Neural crest cell (in vitro differentiated cells): ENCODE measurements at regions not wholly inside any gene's neighbourhood (a gene's known extent, or its start where the extent isn't known, plus 50 kb on each side); places are given as distances from the start of the nearest gene placed in this dataset.

Source experiments
- DNase-seq: peaks from one replicate; pipeline ENCODE4 v3.0.0; 2021; ENCODE audit warnings: low read depth, mixed read lengths, low spot score
- H3K27ac Mint-ChIP-seq: one replicate; pipeline ENCODE4 v1.8.0; 2021; ENCODE audit warnings: mild to moderate bottlenecking, mixed read lengths; ENCODE audit not compliant: unreplicated experiment
- H3K27me3 Mint-ChIP-seq: 2 replicates; pipeline ENCODE4 v1.8.0; 2021; ENCODE audit warnings: low read depth, mild to moderate bottlenecking, mixed read lengths
- H3K36me3 Mint-ChIP-seq: 2 replicates; pipeline ENCODE4 v1.8.0; 2021; ENCODE audit warnings: low read depth, mild to moderate bottlenecking, mixed read lengths
- H3K4me1 Mint-ChIP-seq: 2 replicates; pipeline ENCODE4 v1.8.0; 2021; ENCODE audit warnings: mixed read lengths
- H3K4me3 Mint-ChIP-seq: one replicate; pipeline ENCODE4 v1.8.0; 2021; ENCODE audit warnings: mild to moderate bottlenecking, mixed read lengths
- H3K9me3 Mint-ChIP-seq: 2 replicates; pipeline ENCODE4 v1.8.0; 2021; ENCODE audit warnings: mixed read lengths
- CTCF ChIP-seq: fragments of 200-600 bp; sonication (generic); conservative IDR thresholded peaks from 2 replicates; pipeline ENCODE4 v1.5.0; 2021; ENCODE audit warnings: antibody characterized with exemption, mild to moderate bottlenecking

GRCh38 chr15:85890620-85890980 lies 95.9 kb upstream of the KLHL25 start:
- TF ChIP-seq CTCF: no peak
- no peaks in the 10 kb centered on the region for H3K9me3 Mint-ChIP-seq

DNA sequence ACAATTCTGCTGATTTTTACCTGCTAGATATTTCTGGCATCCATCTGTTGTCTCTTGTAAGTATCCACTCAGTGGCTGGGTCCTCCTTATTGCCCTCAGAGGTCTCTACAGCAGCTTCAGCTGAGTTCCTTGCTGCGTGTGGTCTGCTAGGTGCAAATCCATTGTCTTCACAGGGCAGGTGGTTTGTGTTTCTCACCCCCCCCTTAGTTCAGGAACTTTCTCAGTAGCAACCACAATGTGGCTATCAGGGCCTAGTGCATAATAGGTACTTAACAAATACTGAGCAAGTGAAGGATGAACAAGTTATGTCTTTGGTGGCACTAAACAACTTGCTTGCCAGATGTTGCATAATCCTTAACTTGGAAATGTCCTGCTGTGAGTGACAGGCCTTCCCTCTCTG lies 96.7 kb upstream of the KLHL25 start:
- Mint-ChIP-seq H3K27ac (no peak overlapping the region), H3K4me3 (no peak overlapping the region), H3K36me3 (no peaks in the 10 kb centered on the region), H3K27me3 (peaks cover 21% of the 10 kb centered on the region), H3K4me1 (peaks cover 4% of the 10 kb centered on the region), H3K9me3 (peaks cover under 1% of the 10 kb centered on the region)
- no peak for DNase-seq
- no peak for TF ChIP-seq CTCF

More at GRCh38 chr15:85890620-85890980, 95.9 kb upstream of the KLHL25 start:
- H3K27ac Mint-ChIP-seq: no peak overlapping the region
- H3K27me3 Mint-ChIP-seq: peaks cover 16% of the 10 kb centered on the region
- DNase-seq: no peak
- H3K4me3 Mint-ChIP-seq: no peak overlapping the region
- no peaks in the 10 kb centered on the region for H3K36me3 Mint-ChIP-seq
- H3K4me1 Mint-ChIP-seq: peaks cover 3% of the 10 kb centered on the region

- no peak for DNase-seq
- Mint-ChIP-seq H3K36me3 (no peaks in the 10 kb centered on the region), H3K4me3 (no peak overlapping the region), H3K27me3 (peaks cover 29% of the 10 kb centered on the region), H3K4me1 (peaks cover 8% of the 10 kb centered on the region), H3K9me3 (peaks cover 4% of the 10 kb centered on the region), H3K27ac (no peak overlapping the region)
- TF ChIP-seq CTCF: no peak
Measured at GRCh38 chr15:85892232-85892631, 97.5 kb upstream of the KLHL25 start.

GRCh38 chr15:85897207-85897894 lies 102.6 kb upstream of the KLHL25 start:
- Mint-ChIP-seq H3K36me3 (no peaks in the 10 kb centered on the region), H3K9me3 (peaks cover 6% of the 10 kb centered on the region), H3K4me1 (peaks cover 14% of the 10 kb centered on the region), H3K4me3 (no peak overlapping the region), H3K27ac (no peak overlapping the region), H3K27me3 (peaks cover 51% of the 10 kb centered on the region)
- TF ChIP-seq CTCF: no peak
- peak; percentile 9 for DNase-seq

DNA sequence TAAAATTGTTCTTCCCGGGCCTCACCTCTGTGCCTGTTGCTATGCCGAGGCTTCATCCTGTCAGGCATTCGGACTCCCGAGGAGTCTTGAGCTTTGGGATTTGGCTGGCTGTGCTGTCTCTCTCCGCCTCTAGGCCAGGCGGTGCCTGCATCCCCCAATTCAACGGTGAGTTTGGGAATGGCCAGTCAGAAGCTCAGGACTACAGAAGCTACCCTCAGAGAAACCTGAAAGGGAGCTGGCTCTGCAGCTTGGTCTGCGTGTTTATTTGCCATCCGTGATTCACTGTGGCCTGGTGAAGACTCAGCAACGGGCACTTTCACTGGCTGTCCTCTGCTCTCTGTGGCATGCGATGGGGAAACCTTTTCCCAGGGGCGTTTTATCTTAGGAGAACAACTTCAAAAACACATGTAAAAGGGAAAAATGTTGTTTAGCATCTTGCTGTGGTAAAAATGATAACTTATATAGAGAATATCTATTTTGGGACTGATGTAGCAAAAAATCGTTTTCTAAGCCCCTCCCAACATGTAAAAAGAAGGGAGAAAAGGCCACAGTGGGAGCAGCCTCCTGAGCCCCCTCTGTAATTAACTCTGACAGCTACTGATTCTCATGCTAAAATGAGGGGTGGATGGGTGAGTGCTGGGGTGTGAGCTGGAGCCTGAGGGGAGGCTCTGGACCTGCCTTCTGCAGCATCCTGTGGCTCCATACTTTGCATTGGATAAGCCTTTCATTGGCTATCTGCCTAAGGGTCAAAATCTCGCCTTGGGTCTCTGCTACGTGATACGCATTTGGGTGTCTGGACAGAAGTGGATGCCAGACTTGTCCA lies 103.4 kb upstream of the KLHL25 start:
- Mint-ChIP-seq H3K4me3 (no peak overlapping the region), H3K36me3 (no peaks in the 10 kb centered on the region), H3K27ac (no peak overlapping the region), H3K9me3 (peaks cover 6% of the 10 kb centered on the region), H3K4me1 (peaks cover 14% of the 10 kb centered on the region), H3K27me3 (peaks cover 51% of the 10 kb centered on the region)
- no peak for TF ChIP-seq CTCF
- DNase-seq: peak; percentile 6
